Right forelimb (tissue), 1 donor: ENCODE measurements at regions not wholly inside any gene's neighbourhood (a gene's known extent, or its start where the extent isn't known, plus 50 kb on each side); places are given as distances from the start of the nearest gene placed in this dataset.
"Not testable (repeated sequence)": the region's sequence is repeated elsewhere in the genome, so short reads cannot be mapped to it uniquely, and the experiment has no call there.

Experiments used
- DNase-seq: peaks from one replicate; pipeline ENCODE4 v3.0.0-alpha.2; 2018

DNA sequence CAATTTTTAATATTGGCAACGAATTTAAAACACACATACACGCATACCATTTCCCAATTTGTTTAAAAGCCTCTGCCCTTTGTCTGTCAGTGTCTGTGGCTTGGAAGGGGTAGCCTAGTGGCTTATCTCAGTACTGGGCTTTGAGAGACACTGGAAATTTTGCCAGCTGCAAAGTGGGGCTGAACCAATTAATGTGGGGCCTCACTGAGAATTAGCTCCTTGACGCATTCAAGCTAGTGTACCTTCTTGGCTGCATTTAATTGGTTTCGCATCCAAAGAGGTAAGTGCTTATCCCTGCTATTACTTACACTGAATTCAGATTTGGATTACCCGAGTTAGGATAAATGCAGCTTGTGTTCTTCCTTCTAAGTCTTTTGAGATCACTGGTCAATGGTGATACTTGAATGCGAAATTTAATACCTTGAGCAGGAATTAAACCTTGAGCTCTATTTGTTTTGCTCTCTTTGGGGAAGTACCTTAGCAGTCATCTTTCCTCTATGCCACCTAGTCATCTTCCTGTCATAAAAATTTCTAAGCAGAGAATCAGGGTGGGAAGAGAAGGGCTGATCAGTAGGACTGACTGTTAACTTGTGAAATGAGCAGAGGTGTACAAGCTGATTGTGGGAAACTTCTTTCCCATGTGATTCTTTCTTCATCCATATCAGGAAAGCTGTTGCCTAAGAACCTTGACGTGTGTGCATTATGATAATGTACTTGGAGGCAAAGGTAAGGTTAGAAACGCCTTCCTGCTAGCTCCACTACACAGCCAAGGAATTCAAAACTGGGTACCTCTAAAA is 187.7 kb upstream of the E2F8 start:
- DNase-seq = no peak

DNA sequence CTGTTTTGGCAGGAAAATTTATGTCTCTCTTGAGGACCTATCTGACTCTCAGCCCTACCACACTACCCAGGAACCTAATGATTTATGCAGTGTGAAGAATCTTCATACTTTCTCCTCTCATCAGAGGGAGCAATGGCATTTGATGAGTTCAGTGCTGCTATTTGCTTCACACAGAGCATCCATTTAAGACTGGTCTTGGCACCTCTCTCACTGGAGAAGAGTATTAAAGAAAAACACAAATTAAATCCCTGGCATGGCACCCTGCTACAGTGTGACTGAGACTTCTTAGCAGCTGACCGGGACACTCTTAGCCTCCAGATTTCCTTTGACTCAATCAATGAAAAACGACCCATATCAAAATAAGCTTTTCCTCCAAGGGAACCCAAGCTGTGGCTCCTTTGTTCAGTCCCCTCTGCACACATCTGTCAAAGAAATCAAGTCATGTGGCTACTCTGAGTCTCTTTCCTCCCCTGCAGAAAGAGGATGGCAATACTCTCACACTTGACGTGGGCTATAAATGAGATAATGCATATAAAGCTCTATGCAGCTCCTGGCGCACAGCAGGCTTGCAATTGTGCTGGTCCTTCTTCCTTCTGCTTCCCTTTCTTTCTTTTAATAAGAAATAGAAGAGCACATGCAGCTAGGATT is 186.1 kb upstream of the E2F8 start:
- no peak for DNase-seq

DNA sequence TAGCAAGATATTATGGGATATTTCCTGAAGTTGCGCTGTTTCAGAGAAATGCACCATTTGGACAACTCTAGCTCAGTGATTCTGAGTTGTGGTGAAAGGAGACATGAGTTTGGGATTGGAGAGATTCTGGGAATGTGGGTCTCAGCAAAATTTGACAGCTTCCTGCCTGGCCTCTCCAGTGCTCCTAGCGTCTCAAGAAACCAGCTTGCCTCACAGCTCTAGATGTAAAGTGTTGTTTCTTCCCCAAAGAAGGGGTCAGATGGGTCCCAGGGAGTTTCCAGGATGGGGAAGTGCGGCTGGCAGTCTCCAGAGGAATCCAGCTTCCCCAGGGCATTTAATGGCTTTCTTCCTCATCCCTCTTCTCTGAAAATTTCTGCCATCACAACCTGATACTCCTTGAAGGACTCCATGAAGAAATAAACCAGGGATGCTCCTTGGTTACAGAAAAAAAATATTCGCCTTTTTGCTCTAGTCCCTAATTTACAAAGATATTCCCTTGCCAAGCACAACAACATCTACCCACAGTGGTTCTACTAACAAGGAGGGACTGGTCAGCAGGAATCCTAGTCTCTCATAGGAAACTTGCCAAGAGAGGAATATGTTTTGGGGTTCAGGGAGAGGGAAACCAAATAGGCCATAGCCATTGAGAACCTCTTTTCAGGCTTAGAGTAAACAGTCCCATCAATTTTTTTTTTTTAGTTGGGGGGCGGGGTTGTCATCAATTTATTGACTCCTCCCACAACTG is 185.4 kb upstream of the E2F8 start:
- no peak for DNase-seq

DNA sequence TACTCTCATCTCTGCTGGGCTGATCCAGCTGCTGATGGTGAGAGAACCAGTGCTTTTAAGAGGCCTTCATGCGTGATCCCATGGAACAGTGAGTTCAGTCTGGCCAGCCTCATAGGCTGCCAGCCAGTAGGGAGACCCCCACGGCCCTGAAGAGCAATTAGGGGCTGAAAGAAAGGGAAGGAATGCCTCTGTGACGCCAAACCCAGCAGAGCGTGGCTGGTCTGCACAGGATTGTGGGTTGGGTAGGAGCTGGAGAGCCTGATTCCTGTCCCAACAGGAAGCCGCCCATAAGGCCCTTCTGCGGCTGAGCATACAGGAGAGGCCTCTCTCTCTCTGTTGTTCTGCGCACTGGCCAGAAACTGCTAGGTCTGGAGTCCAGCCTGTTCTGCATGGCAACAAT is 181.5 kb upstream of the E2F8 start:
- peak; percentile 56 for DNase-seq

DNA sequence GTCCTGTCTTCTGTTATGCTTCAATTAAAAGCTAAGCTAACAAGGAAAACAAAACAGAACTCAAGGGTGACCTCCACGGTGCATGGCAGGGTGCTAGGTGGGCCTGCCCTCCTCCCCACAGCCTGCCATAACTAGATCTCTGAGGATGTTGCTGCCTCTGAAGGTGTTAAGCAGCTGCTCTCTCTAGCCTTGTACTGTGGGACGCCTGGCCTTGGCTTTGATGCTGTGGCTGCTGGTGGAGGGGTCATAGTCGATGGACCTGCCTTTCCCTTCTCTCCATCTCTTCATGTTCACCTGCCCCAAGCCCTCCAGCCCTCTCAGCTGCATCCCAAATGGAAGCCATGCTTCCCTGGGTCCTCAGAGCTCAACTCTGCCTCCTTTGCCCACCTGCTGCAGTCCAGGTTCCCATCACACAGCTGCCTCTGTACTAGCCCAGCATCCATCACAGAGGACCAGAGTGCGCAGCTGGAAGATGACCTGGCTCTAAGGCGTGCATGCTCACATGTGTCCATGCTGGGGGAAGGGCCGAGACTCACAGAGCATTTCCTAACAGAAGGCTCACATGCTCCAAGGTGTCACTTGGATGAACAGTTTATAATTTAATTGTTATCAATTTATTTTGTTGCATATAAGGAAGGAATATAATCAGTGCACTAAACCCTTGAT is 180.3 kb upstream of the E2F8 start:
- no peak for DNase-seq

DNA sequence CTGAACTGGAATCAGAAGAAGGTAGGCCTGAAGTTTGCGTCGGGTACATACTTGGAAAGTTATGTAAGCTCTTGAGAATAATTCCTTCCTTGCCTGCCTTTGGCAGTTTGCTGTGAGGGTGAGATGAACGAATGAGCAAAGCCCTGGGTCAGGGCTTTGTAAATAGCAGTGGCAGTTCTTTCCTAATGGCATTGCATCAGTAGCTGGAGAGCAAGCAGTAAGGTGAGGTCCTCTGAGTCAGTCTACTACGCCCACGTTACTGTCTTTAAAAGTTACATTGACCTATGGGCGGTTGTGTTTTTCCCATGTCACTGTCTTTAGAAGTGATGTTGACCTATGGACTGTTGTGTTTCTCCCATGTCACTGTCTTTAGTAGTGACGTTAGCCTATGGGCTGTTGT is 179.1 kb upstream of the E2F8 start:
- no peak for DNase-seq

DNA sequence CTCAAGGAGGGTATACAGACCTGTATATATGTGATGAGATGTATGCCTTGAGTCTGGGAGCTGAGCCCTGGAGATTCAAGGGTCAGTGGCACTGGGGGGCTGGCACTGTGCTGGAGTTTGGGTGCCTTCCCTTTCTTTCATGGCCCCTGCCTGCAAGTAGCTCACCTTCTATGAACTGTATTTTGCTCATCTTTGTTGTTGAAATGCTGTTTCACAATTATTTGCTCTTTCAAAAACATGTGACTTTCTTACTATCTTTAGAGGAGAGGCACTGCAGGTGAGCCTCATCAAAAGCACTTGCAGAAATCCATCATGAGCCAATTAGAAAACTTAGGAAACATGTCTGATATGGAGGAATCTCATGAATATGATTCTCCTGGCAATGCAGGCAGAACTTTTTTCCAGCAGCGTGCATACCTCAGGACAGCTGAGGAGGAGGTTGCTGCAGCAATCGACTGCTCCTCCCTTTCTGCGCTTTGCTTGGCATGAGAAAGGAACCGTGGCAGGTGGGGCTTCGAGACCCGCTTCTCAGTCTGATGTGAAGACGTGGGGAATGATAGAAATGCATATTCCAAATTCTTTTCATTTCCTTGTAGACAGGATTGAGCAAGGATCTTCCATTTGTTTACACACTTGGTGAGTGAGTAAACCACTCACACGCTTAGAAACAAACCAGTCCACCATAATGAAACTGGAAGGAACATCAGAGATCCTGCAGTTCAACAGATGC is 178.4 kb upstream of the E2F8 start:
- DNase-seq = no peak

DNA sequence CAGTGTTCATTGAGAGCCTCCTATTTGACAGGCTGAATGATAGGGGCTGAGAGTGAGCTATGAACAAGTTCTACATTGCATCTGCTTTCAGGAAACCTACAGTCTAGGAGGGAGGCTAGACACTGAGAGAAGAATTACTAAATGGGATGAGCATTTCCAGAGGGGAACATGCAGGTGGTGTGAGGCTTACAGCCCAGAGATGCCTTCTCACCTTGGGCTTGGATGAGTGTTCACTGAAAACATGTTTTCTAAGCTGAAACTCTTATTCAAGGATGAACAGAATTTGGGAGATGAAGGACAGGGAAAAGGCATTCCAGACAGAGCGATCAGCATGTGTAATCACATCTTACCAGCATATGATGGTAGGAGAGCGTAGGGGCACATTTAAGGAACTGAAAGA is 177.5 kb upstream of the E2F8 start:
- DNase-seq = no peak

DNA sequence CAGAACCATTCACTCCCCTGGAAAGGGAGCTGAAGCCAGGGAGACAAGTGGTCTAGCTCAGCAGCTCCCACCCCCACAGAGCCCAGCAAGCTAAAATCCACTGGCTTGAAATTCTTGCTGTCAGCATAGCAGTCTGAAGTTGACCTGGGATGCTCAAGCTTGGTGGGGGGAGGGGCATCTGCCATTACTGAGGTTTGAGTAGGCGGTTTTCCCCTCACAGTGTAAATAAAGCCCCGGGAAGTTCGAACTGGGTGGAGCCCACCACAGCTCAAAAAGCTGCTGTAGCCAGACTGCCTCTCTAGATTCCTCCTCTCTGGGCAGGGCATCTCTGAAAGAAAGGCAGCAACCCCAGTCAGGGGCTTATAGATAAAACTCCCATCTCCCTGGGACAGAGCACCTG is 171.3 kb upstream of the E2F8 start:
- not testable (repeated sequence) for DNase-seq

DNA sequence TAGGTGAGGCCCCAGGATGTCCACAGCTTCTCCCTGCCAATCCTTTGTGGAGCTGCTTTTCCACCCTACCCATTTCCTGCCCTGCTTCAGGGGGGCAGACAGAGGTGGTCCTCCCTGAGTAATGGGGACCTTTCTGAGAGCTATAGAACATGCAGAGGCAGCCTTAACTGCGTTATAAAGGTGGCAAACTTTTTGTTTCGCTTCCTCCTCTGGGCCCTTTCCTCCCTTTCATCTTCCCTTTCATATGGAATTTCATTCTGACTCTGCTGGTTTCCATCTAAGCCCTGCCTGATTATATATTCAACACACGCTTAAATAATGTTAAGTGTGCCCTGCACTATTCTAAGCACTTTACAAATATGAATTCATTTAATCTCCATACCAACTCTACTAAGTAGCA is 169.3 kb upstream of the E2F8 start:
- DNase-seq = no peak

DNA sequence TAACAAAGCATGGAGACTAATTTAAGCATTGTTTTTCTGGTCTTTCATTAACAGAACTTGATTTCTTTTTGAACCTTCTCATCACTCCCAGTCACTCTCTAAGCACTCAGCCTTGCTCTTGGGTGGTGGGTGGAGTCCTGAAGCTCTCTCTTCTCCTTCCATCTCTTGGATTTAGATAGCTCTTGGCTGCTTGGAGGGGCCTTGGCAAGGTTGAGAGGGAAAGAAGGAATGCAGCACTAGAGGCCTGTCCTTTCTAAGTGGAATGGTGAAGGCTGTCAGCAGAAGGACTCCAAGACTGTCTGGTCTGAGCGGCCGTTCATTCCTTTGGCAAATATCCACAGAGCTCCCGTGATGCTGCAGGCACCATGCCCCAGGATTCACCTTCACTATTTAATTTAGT is 168.6 kb upstream of the E2F8 start:
- no peak for DNase-seq

DNA sequence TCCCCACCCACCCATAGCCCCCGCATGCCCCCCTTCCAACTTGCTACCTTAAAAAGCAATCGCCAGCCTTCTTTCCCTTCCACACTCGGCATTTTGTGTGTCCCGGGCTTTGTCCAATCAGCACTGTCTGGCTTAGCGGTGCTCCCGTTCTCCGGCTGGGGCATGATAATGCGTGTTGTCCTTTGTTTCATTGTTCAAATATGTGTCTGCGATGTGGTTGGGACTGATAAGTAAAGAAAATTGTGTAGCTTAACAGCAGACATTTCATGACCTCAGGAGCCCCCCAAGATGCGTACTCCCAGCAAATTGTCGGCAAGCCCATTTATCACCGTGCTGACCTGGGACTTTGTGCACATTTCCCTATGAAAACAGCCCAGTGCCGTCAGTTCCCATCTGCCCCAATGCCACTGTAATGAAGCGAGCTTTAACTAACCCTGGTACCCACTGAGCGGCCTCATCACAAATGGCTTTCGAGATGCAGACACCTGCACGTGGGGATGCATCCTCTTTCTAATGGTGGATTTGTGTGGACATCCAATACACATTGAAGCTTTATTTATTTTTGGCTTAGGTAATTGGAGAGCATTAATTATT is 167.0 kb upstream of the E2F8 start:
- no peak for DNase-seq

DNA sequence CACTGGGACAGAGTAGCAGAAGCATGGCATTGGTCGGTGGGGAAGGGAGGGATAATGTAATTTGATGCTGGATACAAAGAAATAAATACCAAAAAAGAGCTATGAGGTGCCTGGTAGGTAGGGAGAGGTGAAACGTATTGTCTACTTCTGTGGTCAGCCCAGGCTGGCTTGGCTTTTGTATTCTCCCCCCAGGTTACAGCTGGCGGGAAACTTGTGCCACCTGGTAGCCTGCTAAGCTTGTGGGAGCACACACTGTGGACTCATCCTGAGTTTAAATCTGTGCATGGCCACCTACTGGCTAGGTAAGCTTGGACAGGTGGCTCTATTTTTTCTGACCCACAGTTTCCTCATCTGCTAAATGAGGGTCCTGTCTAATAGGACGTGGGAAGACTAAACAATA is 165.2 kb upstream of the E2F8 start:
- no peak for DNase-seq

DNA sequence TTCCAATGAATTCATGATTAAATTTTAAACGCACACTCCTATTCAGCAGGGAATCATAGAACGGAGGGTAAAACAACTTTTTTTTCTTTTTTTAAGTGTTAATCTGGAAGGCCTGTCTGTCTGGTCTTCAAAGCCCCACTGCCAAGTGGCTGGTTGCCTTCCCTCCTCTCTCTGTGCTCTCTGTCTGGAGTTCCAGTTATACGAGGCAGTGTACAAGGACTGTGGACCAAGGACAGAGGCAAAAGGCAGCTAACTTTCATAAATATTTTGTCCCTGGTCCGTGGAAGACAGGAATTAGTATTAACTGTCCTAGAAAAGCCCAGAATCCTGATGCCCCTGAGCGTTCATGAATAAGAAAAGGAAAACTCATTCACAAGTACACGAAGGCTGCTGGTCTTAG is 164.0 kb upstream of the E2F8 start:
- no peak for DNase-seq

DNA sequence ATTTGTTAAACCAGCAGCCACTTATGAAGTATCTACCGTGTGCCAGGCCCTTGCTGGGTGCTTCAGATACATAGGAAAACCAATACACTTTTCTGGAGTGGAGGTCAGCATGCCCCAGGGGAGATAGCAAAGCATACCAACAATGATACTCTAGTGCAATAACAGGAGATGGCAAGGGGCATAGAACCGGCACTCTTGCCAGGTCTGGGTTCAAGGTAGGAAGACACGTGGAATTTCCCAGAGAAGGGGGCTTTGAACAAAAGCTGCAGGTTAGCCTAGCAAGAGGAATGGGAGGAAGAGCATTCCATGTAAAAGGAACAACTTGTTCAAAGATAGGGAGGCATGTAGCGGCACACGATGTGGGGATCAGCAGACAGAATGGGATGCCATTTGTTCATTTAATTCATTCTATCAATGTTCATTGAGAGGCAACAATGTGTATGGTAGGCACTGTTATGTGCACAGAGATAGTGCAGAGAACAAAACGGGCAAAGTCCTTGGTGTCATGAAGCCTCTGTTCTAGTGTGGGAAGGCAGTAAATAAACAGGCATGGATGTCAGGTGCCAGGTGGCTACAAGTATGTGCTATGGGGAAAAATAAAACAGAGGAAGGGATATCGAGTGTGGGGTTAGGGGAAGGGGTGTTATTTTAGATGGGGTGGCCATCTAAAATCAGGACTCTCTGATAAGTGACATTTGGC is 162.6 kb upstream of the E2F8 start:
- no peak for DNase-seq

DNA sequence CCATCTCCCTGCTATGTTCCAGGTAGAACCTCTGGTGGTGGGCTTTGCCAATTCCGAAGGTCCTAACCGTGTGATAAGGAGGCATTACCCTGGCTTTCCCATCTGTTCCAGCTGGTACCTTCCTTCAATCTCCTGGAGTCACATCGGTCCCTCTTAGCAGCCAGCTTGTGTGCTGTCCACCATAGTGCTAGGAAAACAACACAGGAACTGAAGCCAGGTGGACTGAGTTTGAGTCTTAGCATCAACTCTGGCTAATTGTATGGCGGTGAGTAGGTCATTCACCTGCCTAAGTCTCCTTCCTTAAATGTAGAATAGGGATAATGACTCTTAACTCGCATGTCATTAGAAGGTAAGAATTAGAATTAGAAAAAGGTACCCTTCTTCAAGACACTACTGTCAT is 159.6 kb upstream of the E2F8 start:
- DNase-seq = no peak

DNA sequence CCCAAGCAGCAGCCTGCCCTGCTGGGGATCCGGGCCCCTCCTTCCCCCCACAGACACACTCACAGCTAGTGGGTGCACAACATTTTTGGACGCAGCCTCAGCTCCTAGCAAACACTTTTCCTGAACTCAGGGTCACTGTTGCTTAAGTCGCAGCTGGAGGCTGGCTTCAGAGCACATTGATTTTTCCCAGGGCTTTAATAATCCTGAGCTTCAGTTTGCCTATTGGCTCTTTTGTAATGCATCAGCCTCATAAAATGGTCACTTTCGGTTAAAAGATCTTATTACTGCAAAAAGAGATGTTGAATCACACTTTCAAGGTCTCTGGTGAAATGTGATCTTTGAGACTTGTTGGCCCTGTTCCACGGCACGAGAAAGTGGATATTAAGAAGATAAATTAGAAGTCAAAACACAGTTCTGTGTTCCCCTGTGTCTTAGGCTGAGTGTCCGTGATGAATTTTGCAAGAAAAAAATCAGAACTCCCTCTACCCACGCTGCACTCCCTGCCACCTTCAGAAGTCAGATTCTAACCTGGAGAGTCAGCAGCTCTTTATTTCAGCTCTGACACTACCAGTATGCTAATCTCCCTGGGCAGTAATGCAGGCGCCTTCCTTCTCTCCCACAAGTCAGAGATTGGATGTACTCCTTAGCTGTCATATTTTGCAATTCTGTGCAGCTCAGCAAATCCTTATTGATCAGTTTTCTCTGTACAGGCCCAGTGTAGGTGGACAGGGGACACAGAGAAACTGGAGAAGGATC is 158.2 kb upstream of the E2F8 start:
- no peak for DNase-seq

DNA sequence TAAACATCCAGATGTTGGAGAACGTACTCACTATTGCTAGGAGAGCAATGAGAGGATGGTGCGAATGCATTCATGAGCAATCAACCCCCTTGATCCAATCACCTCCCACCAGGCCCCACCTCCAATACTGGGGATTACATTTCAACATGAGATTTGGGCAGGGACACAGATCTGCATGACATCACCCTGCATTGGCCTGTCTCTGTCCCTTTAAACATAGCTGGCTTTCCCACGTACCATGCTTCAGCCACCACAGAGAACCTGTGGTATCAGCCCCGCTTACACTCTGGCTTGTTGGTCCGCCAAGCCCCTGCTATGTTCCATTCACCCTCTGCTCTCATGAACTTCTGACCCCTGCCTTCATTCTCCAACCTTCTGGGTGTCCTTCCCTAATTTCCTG is 157.5 kb upstream of the E2F8 start:
- no peak for DNase-seq

DNA sequence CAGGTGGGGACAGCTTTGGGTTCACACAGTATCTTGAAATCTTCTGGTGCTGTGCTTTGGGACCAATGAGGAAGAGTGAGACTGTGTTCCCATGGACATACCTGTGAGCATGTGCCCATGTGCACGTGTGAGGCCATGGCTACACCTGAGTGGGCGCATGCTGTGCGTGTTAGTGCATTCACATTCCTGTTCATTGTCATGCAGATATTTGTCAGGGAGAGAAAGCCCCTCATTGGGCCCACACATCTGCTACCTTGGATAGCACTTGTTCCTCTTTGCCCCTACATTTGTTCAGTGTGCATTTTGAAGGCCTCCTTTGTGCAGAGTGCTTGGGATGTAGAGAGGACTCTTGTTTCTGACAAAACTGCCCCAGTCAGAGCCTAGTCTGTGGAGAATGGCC is 154.3 kb upstream of the E2F8 start:
- DNase-seq = no peak

DNA sequence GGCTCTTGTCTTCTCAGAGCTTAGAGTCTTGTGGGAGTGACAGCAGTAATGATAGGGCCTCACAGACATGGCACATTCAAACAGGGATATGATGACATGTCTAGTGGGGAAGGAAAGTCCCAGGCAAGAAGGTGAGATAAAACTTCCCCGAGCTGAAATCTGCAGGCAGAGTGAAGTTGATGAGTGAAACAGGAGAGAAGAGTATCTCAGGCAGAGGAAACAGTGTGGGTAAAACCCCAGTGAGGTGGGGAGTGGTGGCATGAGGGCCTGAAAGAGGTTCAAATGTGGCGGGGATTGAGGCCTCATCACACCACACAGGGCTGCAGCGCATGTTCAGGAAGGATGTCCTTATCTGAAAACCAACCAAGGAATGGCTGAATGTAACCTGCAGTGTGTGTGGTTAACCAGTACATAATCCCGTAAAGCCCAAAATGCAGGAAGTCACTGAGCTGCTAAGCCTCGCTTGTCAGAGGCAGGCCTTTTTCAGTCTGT is 153.8 kb upstream of the E2F8 start:
- no peak for DNase-seq

DNA sequence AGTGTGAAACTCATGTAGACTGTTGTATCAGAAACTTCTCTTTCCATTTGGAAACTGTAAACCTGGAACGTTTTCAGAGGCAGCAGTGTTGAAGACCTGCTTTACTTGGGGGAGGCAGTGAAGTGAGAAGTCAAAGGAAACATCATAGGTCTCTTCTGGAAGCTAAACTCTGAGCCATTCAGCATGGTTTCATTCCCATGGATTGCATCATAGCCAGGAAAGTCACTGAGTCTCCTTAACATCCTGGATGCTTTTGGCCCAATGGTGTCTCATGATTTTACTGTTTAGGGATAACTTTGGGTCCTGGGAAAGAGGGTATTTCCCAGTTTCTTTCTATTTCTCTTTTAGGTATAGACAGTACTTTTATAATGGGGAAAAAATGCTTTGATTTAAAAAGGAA is 153.2 kb upstream of the E2F8 start:
- no peak for DNase-seq
